ENCODE measurements at regions not wholly inside any gene's neighbourhood (a gene's known extent, or its start where the extent isn't known, plus 50 kb on each side); places are given as distances from the start of the nearest gene placed in this dataset.

DNA sequence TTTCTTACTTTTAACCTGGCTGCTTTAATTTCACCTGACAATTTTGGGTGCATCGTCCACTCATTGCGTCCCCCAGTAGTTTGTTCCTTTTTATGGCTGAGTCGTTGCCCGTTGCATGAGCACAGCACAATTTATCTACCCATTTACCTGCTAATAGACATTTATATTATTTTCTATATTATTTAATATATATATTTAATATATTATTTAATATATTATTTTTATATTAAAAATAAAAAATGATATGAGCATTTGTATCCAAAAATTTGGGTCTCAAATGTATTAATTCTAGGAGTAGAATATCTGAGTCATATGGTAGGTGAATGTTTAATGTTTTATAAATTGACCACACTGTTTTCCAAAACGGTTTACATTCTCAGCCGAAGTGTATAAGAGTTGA is 300.2 kb downstream of the THBS2 start:
- TF ChIP-seq, protein P1, sequence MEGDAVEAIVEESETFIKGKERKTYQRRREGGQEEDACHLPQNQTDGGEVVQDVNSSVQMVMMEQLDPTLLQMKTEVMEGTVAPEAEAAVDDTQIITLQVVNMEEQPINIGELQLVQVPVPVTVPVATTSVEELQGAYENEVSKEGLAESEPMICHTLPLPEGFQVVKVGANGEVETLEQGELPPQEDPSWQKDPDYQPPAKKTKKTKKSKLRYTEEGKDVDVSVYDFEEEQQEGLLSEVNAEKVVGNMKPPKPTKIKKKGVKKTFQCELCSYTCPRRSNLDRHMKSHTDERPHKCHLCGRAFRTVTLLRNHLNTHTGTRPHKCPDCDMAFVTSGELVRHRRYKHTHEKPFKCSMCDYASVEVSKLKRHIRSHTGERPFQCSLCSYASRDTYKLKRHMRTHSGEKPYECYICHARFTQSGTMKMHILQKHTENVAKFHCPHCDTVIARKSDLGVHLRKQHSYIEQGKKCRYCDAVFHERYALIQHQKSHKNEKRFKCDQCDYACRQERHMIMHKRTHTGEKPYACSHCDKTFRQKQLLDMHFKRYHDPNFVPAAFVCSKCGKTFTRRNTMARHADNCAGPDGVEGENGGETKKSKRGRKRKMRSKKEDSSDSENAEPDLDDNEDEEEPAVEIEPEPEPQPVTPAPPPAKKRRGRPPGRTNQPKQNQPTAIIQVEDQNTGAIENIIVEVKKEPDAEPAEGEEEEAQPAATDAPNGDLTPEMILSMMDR (IDR thresholded peaks at IDR 0.05; ENCODE audit: insufficient read depth, low read length, poor library complexity, severe bottlenecking) = no peak
- no peak for DNase-seq (ENCODE audit: low read depth)
- Histone ChIP-seq H3K27me3 (ENCODE audit: control insufficient read depth, insufficient read depth, low read length) (peaks cover 5% of the 10 kb centered on the region), H3K36me3 (ENCODE audit: control insufficient read depth, insufficient read depth, low read length) (no peaks in the 10 kb centered on the region), H3K4me3 (ENCODE audit: low read depth, low read length) (no peak overlapping the region)

DNA sequence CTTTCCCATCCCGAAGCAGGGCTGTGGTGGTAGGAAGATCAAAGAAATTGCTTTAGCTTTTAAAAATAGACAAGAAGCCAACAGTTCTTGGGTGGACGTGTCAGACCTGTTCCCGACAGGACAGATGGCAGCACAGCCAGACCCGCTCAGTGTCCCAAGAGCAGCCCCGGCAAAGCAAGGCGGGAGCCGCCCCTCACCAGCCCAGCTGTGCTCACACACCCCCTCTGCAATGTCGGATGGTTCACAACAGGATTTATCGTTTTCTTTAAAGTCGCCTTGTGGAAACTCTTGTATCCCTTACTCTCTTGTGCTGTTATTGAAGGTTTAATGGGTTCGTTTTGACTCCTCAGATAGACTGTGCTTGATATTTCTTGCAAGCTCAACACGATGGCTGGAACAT is 302.4 kb downstream of the THBS2 start:
- DNase-seq (ENCODE audit: low read depth) = no peak
- TF ChIP-seq, protein P1 (IDR thresholded peaks at IDR 0.05; ENCODE audit: insufficient read depth, low read length, poor library complexity, severe bottlenecking) = no peak
- Histone ChIP-seq H3K27me3 (ENCODE audit: control insufficient read depth, insufficient read depth, low read length) (peaks cover 5% of the 10 kb centered on the region), H3K4me3 (ENCODE audit: low read depth, low read length) (no peak overlapping the region), H3K36me3 (ENCODE audit: control insufficient read depth, insufficient read depth, low read length) (no peaks in the 10 kb centered on the region)

DNA sequence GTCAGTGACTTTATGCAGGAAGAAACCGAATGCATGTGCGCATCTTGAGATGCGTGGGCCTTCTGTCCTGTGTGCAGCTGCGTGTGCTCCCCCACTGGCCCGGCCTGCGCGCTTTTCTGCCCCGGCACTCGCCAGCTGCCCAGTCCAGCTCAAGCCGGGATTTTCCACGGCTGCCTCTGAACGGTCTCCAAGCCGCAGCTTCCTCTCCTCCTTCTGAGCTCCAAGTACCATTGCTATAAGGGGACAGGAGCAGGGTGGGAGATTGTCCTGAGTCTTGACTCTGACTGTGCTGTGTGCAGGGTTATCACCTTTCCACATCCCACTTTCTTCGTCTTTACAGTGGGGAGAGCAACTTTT is 302.8 kb downstream of the THBS2 start:
- Histone ChIP-seq H3K4me3 (ENCODE audit: low read depth, low read length) (no peak overlapping the region), H3K27me3 (ENCODE audit: control insufficient read depth, insufficient read depth, low read length) (peaks cover 5% of the 10 kb centered on the region), H3K36me3 (ENCODE audit: control insufficient read depth, insufficient read depth, low read length) (no peaks in the 10 kb centered on the region)
- no peak for DNase-seq (ENCODE audit: low read depth)
- TF ChIP-seq, protein P1 (IDR thresholded peaks at IDR 0.05; ENCODE audit: insufficient read depth, low read length, poor library complexity, severe bottlenecking) = no peak

DNA sequence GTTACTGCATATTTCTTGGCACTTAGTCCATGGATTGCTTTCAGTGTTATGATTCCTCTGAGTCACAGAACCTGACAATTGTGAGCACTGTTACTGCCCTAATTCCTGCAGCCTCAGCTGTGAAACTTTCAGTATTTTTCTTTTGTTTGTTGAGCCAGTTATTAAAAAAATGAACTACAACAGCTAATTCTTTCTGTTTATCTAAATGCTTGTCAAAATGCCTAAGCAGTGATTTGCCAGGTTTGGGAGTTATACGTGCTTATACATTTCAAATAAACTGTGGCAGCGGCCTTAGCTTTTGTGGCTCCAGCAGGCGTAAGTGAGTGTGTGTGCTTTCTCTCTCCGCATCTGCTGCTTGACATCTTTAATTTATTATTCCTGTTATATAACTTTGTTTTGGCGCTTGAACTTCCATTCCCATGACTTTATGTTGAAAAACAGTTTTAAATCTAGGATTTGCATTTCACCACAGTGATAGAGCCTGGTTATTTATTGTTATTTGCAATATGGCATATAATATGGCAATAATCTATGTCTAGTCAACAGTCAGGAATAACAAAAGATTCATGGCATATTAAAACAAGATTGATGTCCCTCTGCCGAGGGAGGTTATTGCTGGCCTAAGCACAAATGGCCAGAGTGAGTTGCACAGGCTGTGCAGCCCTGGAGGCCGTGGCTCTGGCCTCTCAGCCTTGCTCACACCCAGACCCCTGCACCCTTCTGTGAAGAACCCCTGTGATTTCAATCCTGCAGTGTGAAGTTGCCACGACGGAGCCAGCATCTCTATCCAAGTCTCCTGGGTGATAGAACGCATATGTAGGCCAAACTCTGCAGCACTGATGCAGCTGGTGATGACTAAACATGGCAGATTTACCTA is 303.4 kb downstream of the THBS2 start:
- Histone ChIP-seq H3K4me3 (ENCODE audit: low read depth, low read length) (no peak overlapping the region), H3K27me3 (ENCODE audit: control insufficient read depth, insufficient read depth, low read length) (peaks cover 5% of the 10 kb centered on the region), H3K36me3 (ENCODE audit: control insufficient read depth, insufficient read depth, low read length) (no peaks in the 10 kb centered on the region)
- TF ChIP-seq, protein P1 (IDR thresholded peaks at IDR 0.05; ENCODE audit: insufficient read depth, low read length, poor library complexity, severe bottlenecking) = no peak
- DNase-seq (ENCODE audit: low read depth) = no peak

DNA sequence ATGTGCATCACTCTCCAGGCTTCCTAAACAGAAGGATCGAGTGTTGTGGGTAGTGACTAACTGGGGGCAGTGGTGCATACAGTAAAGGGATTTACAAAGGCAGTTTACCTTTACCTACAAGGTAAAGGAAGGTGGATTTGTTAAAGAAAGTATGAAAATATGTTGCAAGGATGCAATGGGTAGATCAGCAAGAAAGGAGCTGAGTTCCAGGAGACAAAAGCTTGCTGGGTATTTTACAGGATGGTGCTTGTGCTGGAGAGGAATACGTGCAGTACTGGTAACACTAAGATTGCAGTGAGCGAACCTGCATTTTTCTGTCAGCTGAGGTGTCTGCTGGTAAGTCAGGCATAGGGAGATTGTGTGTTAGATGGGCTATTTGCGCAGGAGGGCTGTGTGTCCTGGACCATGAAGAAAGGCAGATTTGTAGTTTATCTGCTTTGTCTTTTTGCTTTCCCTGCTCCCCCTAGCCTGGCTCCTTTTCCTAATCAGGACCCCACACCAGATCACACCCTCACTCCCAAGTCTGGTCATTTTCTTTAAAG is 304.6 kb downstream of the THBS2 start:
- no peak for DNase-seq (ENCODE audit: low read depth)
- no peak overlapping the region for H3K4me3 ChIP-seq (ENCODE audit: low read depth, low read length)
- H3K36me3 ChIP-seq (ENCODE audit: control insufficient read depth, insufficient read depth, low read length) = no peaks in the 10 kb centered on the region
- TF ChIP-seq, protein P1 (IDR thresholded peaks at IDR 0.05; ENCODE audit: insufficient read depth, low read length, poor library complexity, severe bottlenecking) = no peak
- H3K27me3 ChIP-seq (ENCODE audit: control insufficient read depth, insufficient read depth, low read length) = peaks cover 5% of the 10 kb centered on the region
